HTR-8/SVneo (cell line): ENCODE measurements at regions not wholly inside any gene's neighbourhood (a gene's known extent, or its start where the extent isn't known, plus 50 kb on each side); places are given as distances from the start of the nearest gene placed in this dataset.
"Not testable (repeated sequence)": the region's sequence is repeated elsewhere in the genome, so short reads cannot be mapped to it uniquely, and the experiment has no call there.

Source experiments
- DNase-seq: peaks from one replicate; pipeline ENCODE4 v3.0.0; 2011; ENCODE audit warnings: low spot score, mixed read lengths; ENCODE audit not compliant: insufficient read length
- FAIRE-seq: peaks from 2 replicates; lab custom pipeline; 2011; peaks lifted over from hg19 to GRCh38; lab: Jason Lieb, UNC

DNA sequence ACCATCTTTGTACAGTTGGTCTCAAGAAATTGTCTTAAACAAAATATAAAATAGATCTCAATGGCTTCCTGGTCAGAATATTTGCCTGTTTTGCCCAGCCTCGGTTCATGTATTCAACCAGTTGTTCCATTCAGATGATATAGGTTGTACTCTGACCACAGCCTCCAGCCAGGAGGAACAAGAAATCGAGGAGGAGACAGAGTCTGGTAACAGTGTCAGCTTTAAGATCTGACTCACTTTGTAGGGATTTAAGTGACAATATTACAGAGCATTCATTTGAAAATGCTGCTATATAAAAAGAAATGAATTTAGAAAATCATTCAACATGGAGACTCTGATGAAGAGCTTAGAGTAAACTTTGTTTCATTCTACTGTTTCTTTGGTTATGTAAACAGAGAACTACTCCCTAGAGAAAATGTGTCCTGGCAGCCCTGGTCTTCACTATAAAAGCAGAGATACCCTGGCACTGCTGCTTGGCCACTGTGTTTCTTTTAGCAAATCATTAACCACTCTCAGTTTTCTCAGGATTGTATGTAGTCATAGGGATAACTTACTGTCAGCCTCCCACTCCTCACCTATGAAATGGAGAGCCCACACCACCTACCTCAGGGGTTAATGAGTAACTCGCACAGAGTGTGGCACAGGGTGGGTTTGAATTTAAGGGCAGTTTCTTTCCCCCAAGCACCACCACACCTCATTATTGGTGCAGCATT lies 53.5 kb downstream of the PAGE2 start:
- FAIRE-seq (no peak), DNase-seq (no peak)

DNA sequence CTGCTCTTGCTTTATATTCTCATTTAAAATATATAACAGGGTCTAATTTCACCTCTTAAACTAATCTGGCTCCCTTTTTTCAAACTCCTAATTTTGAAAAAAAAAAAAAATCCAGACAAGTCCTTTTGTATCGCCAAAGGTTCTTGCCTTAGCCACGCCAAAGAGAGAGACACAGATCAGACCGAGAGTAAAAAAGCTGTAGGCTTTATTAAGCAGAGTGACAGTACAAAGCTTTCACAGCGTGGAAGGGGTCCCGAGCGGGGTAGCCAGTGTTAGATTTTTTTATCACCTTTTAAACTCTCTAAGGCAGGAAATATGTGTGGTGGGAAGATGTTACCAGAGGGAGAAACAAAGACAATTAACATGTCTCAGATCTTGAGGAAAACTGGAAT lies 54.1 kb downstream of the PAGE2 start:
- no peak for FAIRE-seq

DNA sequence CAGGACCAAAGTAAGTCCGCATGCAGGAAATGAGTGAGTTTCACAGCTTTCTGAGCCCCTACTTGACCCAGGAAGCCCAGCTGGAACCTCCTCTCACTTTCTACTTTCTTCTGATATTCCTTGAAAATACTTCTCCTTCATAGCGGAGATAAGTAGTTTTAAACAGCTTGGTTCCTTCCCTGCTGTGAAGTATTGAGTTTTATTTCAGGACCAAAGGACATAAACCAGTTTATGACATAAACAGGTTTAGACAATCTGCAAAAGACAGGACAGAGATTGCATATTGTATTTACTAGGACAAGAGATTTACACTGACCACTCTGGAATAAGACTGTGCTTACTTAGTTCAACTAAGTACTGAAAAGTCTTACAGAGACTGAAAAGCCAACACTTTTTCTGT lies 54.8 kb downstream of the PAGE2 start:
- FAIRE-seq = no peak
- no peak for DNase-seq

More for the DNA sequence above, 54.1 kb downstream of the PAGE2 start:
- DNase-seq = no peak

DNA sequence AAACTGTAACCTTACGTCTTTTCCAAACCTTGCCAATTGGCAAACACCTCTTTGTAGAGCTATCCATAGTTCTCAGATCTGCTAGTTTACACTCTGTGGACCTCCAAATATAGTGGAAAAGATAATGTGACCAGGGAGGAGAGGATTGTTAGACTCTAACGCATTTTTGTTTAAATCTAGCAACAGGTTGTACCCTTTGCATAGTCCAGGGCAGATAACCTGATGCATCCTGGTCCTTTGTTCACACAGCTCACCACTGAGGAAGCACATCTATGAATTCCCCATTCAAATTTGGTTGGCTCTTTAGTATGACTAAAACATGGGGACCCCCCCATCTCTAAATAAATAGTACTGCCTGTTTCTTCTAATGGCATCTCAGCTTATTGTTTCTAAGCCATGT lies 55.9 kb downstream of the PAGE2 start:
- FAIRE-seq (no peak), DNase-seq (no peak)

DNA sequence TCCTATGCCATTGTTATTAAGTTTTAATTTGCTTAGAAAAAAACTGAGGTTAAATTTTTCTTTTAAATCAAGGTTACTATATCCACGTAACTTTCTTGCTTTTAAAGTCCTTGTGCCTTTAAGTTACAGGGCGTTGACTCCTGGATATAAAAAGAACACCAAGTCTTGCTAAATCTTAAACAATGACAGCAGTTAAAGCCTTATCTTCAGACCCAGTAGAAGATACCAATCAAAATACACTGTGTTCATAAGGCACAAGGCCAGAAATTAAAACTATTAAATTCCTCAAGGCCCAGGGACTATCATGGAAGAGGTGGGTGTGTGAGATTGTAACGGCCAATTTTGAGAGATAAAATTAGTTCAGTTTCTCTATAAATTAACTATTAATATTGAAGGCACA lies 60.4 kb downstream of the PAGE2 start:
- FAIRE-seq (no peak), DNase-seq (no peak)

DNA sequence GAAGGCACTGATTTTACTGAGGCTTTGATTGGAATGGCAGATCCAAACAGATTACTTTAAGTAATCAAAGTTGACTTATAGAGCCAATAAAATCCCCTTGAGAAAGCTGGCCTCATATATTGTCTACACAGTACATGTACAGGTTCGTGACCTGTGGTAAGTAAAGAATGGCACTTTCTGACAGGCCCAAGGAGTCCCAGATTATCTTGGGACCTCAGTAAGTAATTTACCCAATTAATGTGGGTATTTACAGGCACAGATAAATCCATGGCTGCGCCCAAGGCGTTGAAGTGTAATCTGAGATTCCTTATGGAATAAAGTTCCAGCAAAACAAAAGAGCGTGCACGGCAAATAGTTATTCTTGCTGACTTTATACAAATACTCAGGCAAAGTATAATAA lies 62.4 kb downstream of the PAGE2 start:
- FAIRE-seq = no peak
- no peak for DNase-seq

DNA sequence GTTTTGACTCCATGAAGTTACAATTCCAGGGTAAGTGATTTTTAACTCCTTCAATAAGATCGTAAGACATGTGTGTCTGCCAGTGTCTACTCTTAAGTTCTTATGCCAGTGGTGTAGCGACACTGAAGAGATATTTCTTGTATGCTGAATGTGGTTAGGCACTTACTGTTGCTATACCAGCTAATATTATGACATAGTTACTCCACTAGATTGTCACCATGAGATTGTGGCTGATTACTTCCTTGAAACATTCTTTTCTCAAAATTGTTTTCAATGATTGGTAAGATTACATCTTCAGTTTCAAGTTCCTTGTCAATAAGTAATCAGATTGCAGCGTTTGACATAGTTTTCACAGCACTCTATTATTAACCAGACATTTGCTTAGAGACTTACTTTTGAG lies 60.6 kb upstream of the PAGE5 start:
- no peak for FAIRE-seq
- DNase-seq = no peak

DNA sequence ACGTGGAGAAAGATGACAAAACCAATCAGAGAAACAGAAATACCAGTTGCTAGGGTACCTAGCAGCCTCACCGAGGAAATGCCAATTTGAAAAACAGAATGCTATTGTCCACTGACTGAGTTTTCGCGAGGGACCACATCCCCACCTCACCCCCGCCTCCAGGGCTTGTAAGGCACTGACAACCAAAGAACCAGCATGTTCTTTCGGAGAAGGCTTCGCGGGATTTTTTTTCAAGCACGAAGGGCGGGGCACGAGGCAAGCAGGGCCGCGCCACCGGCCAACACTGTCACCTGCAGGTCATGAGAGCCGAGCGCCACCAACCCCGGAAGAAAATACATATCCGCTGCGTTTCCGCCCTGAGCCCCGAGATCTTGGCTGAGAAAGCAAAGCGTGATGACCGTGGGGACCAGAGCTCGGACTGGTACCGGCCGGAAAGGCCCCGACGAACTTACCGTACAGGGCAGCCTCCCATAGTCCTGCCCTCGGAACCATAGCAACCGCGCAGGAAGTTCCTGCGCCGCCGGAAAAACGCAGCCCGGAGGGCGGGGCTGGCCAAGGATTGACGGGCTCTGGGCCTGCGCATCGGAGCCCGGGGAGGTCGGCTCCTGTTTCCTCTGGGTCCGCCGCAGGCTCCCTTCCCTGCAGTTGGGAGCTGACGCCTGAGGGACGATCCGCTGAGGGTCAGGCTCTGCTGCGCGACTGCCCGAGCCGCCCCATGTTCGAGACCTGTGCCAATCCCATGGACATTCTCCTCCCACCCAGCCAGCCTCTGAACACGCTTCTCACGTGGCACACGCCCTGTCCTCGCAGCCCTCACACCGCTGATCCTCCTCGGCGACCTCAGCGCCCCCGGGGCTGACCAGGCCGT lies 59.2 kb upstream of the PAGE5 start:
- FAIRE-seq = peak; percentile 13
- DNase-seq = peak; percentile 51

DNA sequence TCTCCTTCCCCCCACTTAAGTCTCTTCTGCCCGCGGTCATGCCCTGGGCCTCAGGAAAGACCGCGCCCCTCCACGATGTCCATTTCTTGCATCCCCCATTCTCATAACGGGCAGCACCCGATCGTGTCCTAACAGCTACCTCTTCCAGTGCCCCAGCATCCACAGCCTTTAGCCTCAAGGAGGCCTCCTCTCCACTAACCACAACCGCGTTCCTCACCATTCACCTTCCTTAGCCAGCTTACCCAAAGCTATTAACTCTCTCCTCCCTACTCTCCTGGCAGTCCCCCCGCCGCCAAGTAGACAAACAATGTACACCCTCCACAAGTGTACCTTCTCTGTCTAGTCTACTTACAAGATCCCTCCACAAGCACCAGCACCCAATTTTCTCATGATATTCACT lies 58.6 kb upstream of the PAGE5 start:
- peak; percentile 1 for DNase-seq
- FAIRE-seq = no peak

DNA sequence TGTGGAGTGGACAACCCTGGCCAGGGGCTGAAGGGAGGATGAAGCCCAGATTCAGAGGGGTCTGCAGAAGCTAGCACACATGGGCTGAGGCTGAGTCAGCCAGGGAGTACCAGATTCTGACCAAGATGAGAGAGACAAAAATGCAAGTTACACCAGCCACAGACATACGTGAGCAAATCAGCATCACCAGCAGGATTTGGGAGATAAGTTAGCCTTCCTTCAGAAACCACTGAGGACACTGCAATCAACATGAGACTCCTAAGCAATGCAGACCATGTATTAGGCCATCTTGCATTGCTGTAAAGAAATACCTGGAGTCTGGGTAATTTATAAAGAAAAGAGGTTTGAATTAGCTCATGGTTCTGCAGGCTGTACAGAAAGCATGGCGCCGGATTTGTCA lies 57.0 kb upstream of the PAGE5 start:
- DNase-seq = no peak
- FAIRE-seq = no peak

DNA sequence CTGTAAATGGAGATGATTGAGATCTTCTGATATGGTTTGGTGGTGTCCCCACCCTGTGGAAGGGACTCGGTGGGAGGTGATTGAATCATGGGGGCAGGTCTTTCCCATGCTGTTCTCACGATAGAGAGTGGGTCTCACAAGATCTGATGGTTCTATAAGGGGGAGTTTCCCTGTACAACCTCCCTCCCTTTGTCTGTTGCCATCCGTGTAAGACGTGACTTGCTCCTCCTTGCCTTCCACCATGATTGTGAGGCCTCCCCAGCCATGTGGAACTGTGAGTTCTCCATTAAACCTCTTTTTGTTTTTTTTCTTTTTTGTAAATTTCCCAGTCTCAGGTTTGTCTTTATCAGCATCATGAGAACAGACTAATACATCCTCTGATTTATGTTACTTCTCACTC lies 55.1 kb upstream of the PAGE5 start:
- DNase-seq, FAIRE-seq: not testable (repeated sequence)

DNA sequence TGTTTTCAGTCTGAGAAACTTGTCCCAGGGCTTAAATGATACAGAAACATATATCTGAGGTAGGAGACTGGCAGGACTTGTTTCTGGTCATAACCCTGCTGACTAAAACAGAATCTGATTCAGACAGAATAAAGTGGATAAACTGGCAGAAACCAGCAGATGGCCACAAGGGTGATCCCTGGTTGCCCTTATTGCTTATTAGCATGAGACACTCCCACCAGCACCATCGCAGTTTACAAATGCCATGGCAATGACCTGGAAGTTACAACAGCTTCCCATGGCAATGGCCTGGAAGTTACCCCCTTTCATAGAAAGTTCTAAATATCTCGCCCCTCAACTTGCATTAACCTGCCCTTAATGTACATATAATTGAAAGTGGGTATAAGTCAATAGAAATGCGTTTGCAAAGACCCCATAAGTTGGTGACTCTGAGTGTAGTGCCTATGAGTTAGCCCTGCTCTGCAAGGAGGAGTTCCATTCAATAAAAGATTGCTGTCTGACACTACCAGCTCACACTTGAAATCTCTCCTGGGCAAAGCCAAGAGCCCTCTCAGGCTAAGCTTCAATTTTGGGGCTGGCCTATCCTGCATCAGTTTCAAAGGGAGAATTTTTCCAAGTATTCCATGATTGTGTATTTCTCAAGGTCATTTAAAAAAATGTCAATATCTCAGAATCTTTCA lies 52.9 kb upstream of the PAGE5 start:
- no peak for DNase-seq
- no peak for FAIRE-seq

DNA sequence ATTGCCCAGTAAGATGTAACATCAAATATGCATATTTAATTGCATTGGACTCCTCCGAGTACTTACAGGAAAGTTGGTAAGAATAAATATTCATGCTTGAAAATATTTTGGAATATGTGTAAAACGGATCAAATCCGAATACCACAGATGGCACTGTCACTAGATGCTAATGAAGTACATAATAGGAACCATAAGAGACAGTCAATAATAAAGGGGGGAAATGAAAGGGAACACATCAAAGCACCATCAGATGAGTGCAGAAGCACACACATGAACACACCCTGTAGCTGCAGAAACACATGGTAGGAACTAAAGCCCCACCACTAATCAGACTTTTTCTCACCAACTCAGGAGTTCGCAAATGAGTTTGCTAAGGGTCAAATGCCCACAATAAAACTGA lies 52.2 kb upstream of the PAGE5 start:
- FAIRE-seq (no peak), DNase-seq (no peak)

DNA sequence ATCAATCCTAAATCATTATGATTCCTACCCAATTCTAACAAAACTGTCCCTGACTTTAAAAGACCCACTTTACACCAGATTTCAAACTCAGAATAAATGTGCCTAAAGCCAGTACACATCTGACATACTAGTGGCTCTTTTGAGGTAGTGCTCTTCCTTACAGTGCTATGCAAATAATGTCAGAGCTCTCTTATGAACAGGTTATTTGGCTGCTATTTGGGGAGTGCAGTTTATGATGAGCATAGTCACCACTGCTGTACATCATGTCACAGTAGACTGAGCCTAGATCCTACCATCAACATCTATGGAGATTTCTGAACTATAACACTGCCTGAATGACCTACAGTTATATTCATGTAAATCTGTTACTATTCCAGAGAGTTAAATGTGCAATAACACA lies 50.4 kb upstream of the PAGE5 start:
- FAIRE-seq (no peak), DNase-seq (no peak)
